GM19397 (cell line): ENCODE measurements at regions not wholly inside any gene's neighbourhood (a gene's known extent, or its start where the extent isn't known, plus 50 kb on each side); places are given as distances from the start of the nearest gene placed in this dataset.

Source experiments
- ATAC-seq: cut with Tn5 transposase; IDR thresholded peaks from one replicate; pipeline ENCODE4 v1.9.1; 2021; ENCODE audit warnings: mild to moderate bottlenecking, moderate library complexity; ENCODE audit not compliant: unreplicated experiment

GRCh38 chr1:59230622-59231021 is 66.3 kb upstream of the FGGY start:
- ATAC-seq = no peak

- no peak for ATAC-seq
Measured at GRCh38 chr1:59232216-59232615, 64.7 kb upstream of the FGGY start.

- ATAC-seq = no peak
Measured at GRCh38 chr1:59233444-59233843, 63.5 kb upstream of the FGGY start.

DNA sequence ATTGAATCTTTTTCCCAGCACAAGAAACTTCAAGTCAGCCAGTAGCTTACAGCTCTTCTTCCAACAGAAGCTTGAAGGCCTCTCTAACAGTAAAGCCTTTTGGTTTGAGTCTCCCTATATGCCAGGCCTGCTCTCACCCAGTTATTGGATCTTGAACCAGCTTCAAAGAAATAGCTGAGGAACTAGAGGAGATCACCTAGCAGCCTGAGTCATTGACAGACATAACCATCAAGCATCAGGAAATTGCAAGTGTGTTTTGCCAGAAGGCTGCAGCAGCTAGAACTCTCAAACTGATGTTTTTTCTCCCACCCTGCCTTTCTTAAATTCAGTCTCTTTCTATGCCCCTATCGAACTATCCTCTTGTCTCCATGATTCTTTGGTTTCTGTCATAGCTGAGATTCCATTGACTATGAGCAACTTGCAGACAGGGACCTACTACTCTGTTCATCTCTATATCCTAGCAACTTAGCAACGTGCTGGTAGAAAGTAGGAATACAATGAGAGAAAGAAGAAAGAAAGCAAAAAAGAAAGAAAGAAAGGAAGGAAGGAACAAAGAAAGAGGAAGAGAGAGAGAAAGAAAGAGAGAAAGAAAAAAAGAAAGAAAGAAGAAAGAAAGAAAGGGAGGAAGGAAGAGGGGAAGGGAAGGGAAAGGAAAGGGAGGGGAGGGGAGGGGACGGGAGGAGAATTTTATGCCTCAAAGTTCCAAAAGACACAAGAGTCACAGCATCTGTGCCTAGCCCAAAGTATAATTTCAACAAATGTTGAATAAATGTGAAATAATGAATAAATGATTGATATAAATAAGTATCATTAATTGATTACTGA is 60.0 kb upstream of the FGGY start:
- no peak for ATAC-seq

- no peak for ATAC-seq
Measured at GRCh38 chr1:59237900-59238299, 59.0 kb upstream of the FGGY start.

DNA sequence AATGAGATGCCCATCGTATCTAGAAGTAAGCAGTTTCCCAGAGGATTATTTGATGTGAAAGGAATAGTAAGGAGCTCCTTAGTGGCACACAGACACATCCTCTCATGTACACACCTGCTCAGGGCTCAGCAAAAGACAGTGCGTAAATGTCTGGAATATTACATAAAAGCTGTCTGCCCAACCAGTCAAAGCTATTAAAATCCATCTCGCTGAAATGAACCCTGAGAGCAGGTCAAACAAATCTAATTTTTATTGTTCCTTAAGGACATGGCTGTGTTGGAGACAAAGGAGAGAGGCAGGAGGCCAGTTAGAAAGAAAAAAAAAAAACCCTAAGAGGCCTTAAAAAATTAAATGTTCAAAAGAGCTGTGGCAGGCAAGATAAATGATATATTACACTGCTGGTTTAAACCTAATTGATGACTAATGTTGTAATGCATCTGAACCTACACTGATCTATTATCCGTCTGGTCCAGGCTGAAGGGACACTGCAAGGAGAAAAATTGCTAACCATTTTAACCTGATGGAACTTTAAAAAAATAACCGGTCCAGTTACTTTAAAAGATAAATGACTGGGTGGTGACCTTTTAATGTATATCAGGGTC is 58.5 kb upstream of the FGGY start:
- no peak for ATAC-seq

GRCh38 chr1:59238993-59239392 is 57.9 kb upstream of the FGGY start:
- ATAC-seq = no peak

DNA sequence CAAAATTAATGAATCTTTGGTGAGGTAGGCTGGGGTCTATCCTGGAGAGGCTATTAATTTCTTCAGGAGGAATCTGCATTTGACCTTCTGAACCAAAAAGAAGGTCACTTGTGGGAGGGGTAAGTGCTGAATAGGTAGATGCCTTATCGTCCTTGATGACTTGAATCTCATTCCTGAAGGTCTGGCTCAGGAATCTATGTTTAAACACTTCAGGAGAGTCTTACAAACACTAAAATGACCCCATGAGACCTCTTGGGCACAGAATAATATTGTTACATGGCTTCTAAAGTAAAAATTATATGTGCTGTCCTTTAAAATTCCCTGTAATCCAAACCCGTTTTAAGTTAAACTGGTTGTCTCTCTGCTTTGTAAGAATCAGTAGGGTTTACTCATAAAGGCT is 55.0 kb upstream of the FGGY start:
- ATAC-seq = no peak

DNA sequence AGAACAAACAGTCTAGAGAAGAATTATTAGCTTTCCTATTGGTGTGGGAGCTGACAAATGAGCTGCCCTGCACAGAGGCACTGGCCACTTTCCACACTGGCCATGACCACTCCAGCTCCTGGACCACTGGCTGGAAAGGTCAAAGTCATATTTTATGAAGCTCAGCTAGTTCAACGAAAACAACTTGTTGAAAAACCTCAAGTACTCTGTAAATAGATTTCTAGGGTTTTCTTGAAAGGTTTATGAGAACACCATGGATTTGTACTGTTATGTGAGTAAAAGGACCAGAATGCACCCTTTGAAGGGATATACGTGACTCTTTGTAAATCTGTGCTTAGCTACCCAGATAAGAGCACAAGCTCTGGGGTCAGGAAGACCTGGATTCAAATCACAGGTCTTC is 54.5 kb upstream of the FGGY start:
- no peak for ATAC-seq

DNA sequence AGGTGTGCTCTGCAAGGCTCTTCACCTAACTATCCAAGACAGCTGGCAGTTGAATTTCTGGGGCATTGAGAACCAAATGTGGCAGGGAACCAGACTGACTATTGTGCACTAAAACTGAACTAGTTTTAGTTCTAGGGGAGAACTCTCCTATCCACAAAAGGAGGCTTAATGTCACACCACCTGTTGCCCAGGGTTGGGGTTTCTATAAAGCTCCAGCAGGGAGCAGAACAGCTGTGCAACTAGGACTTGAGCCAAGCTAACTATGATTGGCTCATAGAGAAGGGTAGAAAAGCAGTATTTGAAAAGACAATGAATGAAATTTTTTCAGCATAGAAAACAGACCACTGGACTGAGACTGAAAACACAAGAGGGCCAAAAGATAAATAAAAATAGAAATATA is 53.3 kb upstream of the FGGY start:
- no peak for ATAC-seq

- ATAC-seq = no peak
Measured at GRCh38 chr1:59243978-59244377, 52.9 kb upstream of the FGGY start.

DNA sequence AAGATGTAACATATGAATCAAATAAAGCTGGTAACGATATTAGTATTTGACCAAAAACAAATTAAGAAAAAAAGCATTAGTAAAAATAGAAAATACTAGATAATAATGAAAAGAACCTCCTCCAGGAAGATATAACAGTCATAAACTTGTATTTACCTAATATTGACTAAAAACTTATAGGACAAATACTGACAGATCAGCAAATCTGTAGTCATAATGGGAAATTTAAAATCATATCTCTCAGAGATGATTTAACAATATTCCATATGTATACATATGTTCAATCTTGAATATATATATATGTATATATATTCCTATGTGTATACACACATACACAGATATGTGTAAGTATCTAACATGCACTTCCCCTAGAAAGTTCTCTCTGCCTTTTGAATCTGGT is 52.0 kb upstream of the FGGY start:
- no peak for ATAC-seq
